ENCODE measurements at regions not wholly inside any gene's neighbourhood (a gene's known extent, or its start where the extent isn't known, plus 50 kb on each side); places are given as distances from the start of the nearest gene placed in this dataset.

DNA sequence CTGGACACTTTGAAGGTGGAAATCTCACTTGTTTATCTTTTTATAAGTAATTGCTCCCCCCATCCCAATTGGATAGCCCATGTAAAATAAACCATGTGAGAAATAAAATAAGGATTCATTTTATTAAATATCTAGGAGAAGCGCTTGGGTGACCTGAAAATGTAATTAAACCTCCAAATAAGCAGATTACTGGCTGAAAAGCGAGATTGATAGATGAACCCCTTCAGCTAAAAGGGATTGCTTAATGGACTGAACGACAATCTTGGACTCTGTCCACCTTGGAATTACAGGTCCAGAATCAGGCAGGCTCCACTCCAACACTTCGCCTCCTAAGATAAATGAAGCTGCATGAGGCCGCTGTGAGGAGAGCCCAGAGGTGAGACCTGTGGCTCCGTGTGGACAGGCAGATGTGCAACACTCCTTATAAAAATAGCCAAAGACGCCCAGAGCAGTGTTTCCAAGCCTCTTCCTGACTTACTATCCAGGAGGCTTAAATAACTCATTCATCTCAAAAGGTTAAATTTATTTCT, 441.5 kb downstream of the MTX2 start:
- TF ChIP-seq, protein P1, sequence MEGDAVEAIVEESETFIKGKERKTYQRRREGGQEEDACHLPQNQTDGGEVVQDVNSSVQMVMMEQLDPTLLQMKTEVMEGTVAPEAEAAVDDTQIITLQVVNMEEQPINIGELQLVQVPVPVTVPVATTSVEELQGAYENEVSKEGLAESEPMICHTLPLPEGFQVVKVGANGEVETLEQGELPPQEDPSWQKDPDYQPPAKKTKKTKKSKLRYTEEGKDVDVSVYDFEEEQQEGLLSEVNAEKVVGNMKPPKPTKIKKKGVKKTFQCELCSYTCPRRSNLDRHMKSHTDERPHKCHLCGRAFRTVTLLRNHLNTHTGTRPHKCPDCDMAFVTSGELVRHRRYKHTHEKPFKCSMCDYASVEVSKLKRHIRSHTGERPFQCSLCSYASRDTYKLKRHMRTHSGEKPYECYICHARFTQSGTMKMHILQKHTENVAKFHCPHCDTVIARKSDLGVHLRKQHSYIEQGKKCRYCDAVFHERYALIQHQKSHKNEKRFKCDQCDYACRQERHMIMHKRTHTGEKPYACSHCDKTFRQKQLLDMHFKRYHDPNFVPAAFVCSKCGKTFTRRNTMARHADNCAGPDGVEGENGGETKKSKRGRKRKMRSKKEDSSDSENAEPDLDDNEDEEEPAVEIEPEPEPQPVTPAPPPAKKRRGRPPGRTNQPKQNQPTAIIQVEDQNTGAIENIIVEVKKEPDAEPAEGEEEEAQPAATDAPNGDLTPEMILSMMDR (conservative IDR thresholded peaks at IDR 0.05) = no peak
- TF ChIP-seq EZH2 (IDR thresholded peaks at IDR 0.05; ENCODE audit: low read depth) = no peak

Data from PC-9 (cell line).